KMS-11 (cell line): ENCODE measurements at regions not wholly inside any gene's neighbourhood (a gene's known extent, or its start where the extent isn't known, plus 50 kb on each side); places are given as distances from the start of the nearest gene placed in this dataset.

Experiments used
- H2AFZ ChIP-seq: fragments of 200-600 bp; sonication (generic); 2 replicates; pipeline ENCODE4 v1.6.1; 2016; ENCODE audit warnings: antibody characterized with exemption, mixed run types, low read depth
- H3K27ac ChIP-seq: fragments of 200-600 bp; sonication (generic); 2 replicates; pipeline ENCODE4 v1.6.1; 2016; ENCODE audit warnings: mild to moderate bottlenecking, mixed run types
- H3K27me3 ChIP-seq: fragments of 200-600 bp; sonication (generic); 2 replicates; pipeline ENCODE4 v1.6.1; 2017; ENCODE audit warnings: mild to moderate bottlenecking, low read depth, mixed run types, moderate library complexity; ENCODE audit not compliant: insufficient read depth
- H3K36me3 ChIP-seq: fragments of 200-600 bp; sonication (generic); 2 replicates; pipeline ENCODE4 v1.6.1; 2017; ENCODE audit warnings: mild to moderate bottlenecking, mixed run types; ENCODE audit not compliant: insufficient read depth
- H3K4me1 ChIP-seq: fragments of 200-600 bp; sonication (generic); 2 replicates; pipeline ENCODE4 v1.6.1; 2016; ENCODE audit warnings: mild to moderate bottlenecking, low read depth, mixed run types; ENCODE audit not compliant: poor library complexity, severe bottlenecking
- H3K4me2 ChIP-seq: fragments of 200-600 bp; sonication (generic); 2 replicates; pipeline ENCODE4 v1.7.0; 2016; ENCODE audit warnings: mild to moderate bottlenecking, mixed run types
- H3K4me3 ChIP-seq: fragments of 200-600 bp; sonication (generic); IDR thresholded peaks from 2 replicates; pipeline ENCODE4 v1.6.1; 2017; ENCODE audit warnings: low read depth, low read length, mixed read lengths; ENCODE audit not compliant: insufficient read depth
- H3K79me2 ChIP-seq: fragments of 200-600 bp; sonication (generic); 2 replicates; pipeline ENCODE4 v1.6.1; 2016; ENCODE audit warnings: low read depth, mixed run types; ENCODE audit not compliant: insufficient read depth
- H3K9ac ChIP-seq: fragments of 200-600 bp; sonication (generic); 2 replicates; pipeline ENCODE4 v1.6.1; 2016; ENCODE audit warnings: mild to moderate bottlenecking, mixed run types
- H4K20me1 ChIP-seq: fragments of 200-600 bp; sonication (generic); 2 replicates; pipeline ENCODE4 v1.6.1; 2016; ENCODE audit warnings: mild to moderate bottlenecking, mixed run types; ENCODE audit not compliant: insufficient read depth
- CTCF ChIP-seq: fragments of 200-600 bp; sonication (generic); conservative IDR thresholded peaks from 2 replicates; pipeline ENCODE4 v1.6.1; 2017; ENCODE audit warnings: low read depth, mild to moderate bottlenecking, antibody characterized with exemption, low read length, moderate library complexity, mixed read lengths

DNA sequence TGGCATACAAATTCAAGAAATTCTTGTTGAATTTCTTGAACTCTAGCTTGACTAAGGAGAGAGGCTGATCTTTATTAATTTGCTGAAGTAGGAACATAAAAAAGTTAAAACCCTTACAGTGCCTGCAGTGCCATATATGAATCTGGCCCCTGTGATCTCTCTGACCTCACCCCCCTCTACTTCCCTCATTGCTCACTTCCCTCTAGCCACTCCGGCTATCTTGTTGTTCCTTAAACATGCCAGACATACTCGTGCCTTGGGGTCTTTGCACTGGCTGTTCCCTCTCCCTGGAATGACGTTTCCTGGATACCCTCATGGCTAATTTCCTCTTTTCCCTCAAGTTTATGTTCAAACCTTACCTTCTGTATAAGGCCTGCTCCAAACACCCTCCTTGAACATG is 246.3 kb upstream of the SIX2 start:
- Histone ChIP-seq H2AFZ (no peak overlapping the region), H3K79me2 (no peaks in the 10 kb centered on the region), H3K27me3 (no peaks in the 10 kb centered on the region), H3K27ac (no peak overlapping the region), H3K36me3 (no peaks in the 10 kb centered on the region), H4K20me1 (no peaks in the 10 kb centered on the region), H3K4me2 (no peak overlapping the region), H3K4me1 (no peaks in the 10 kb centered on the region), H3K4me3 (no peak overlapping the region), H3K9ac (no peak overlapping the region)
- TF ChIP-seq CTCF = no peak

DNA sequence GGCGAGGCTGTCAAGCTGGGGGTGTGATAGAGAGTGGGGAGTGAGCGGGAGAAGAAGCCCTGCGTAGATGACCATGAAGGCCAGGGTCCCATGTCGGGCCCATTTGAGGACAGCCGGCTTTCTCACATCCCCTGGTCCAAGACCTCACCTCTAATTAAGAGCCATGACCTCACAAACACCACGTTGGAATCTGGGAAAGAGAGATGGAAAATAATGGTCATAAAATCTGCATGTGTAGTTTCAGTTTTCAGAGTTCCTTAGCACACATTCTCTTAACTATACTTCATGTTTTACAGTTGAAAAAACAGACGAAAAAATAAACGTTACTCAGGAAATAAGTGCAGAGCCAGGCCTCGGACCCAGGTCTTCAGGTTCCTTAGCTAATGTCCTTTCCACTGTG is 244.8 kb upstream of the SIX2 start:
- Histone ChIP-seq H2AFZ (no peak overlapping the region), H3K4me1 (no peaks in the 10 kb centered on the region), H3K27ac (no peak overlapping the region), H3K4me3 (no peak overlapping the region), H3K9ac (no peak overlapping the region), H3K36me3 (no peaks in the 10 kb centered on the region), H3K79me2 (no peaks in the 10 kb centered on the region), H3K27me3 (no peaks in the 10 kb centered on the region), H4K20me1 (no peaks in the 10 kb centered on the region), H3K4me2 (no peak overlapping the region)
- TF ChIP-seq CTCF = no peak

DNA sequence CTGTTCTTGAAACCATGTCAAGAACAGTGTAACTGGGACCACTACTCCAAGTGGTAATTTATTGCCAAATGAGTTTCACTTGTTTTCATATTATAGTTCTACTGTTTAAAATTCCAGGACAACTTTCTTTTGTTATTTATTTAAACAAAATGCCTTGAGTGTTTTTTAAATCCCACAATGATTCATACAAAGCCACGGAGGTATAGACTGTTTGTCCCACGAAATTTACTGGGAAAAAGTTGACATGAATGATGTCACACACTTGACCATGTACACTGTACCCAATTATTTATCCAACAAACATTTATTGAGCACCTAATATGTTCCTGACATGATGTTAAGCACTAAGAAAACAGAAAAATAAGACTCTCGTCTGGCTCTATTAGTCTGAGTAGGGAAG is 243.9 kb upstream of the SIX2 start:
- TF ChIP-seq CTCF = no peak
- no peak overlapping the region for H3K27ac ChIP-seq
- H3K36me3 ChIP-seq = no peaks in the 10 kb centered on the region
- H3K4me1 ChIP-seq = no peaks in the 10 kb centered on the region
- H3K4me3 ChIP-seq = no peak overlapping the region
- H3K4me2 ChIP-seq = no peak overlapping the region
- H3K9ac ChIP-seq = no peak overlapping the region
- H4K20me1 ChIP-seq = no peaks in the 10 kb centered on the region
- H3K27me3 ChIP-seq = no peaks in the 10 kb centered on the region
- H2AFZ ChIP-seq = no peak overlapping the region
- H3K79me2 ChIP-seq = no peaks in the 10 kb centered on the region

GRCh38 chr2:45250176-45250575 is 240.9 kb upstream of the SIX2 start:
- Histone ChIP-seq H4K20me1 (no peaks in the 10 kb centered on the region), H3K36me3 (no peaks in the 10 kb centered on the region), H3K9ac (no peak overlapping the region), H3K27me3 (no peaks in the 10 kb centered on the region), H3K4me1 (no peaks in the 10 kb centered on the region), H3K4me2 (no peak overlapping the region), H3K79me2 (no peaks in the 10 kb centered on the region), H3K4me3 (no peak overlapping the region), H3K27ac (no peak overlapping the region), H2AFZ (no peak overlapping the region)
- TF ChIP-seq CTCF = no peak

- Histone ChIP-seq H3K27me3 (no peaks in the 10 kb centered on the region), H3K27ac (no peak overlapping the region), H3K79me2 (no peaks in the 10 kb centered on the region), H3K4me3 (no peak overlapping the region), H2AFZ (no peak overlapping the region), H3K36me3 (no peaks in the 10 kb centered on the region), H3K9ac (no peak overlapping the region), H4K20me1 (no peaks in the 10 kb centered on the region), H3K4me2 (no peak overlapping the region), H3K4me1 (no peaks in the 10 kb centered on the region)
- TF ChIP-seq CTCF = no peak
Observed at GRCh38 chr2:45248214-45248613, 239.0 kb upstream of the SIX2 start.
